IMR-90 (cell line): ENCODE measurements at regions not wholly inside any gene's neighbourhood (a gene's known extent, or its start where the extent isn't known, plus 50 kb on each side); places are given as distances from the start of the nearest gene placed in this dataset.

Source experiments
- BHLHE40 ChIP-seq: fragments of 150-350 bp; IDR thresholded peaks from 2 replicates; pipeline ENCODE4 v1.6.1; 2016; ENCODE audit warnings: mild to moderate bottlenecking, low read depth, low read length
- CTCF ChIP-seq: conservative IDR thresholded peaks from 2 replicates; pipeline ENCODE4 v1.5.1; 2012; ENCODE audit warnings: mild to moderate bottlenecking, low read depth, low read length, improper control_type of control experiment
- MAZ ChIP-seq: IDR thresholded peaks from 2 replicates; pipeline ENCODE4 v1.6.1; 2012; ENCODE audit warnings: low read depth, mild to moderate bottlenecking, low read length, improper control_type of control experiment, moderate library complexity, borderline replicate concordance
- POLR2A ChIP-seq: IDR thresholded peaks from 2 replicates; pipeline ENCODE4 v1.6.1; 2012; ENCODE audit warnings: mild to moderate bottlenecking, low read depth, low read length

GRCh38 chr5:2260211-2261003 lies 377.7 kb upstream of the IRX4 start:
- TF ChIP-seq BHLHE40 (no peak), CTCF (no peak), POLR2A (no peak), MAZ (no peak)
